ENCODE measurements at regions not wholly inside any gene's neighbourhood (a gene's known extent, or its start where the extent isn't known, plus 50 kb on each side); places are given as distances from the start of the nearest gene placed in this dataset.

- Histone ChIP-seq H3K9ac (ENCODE audit: low read length) (no peak overlapping the region), H4K20me1 (ENCODE audit: insufficient read depth, low read depth, low read length) (no peaks in the 10 kb centered on the region), H3K79me2 (ENCODE audit: low read length) (no peaks in the 10 kb centered on the region), H3K4me1 (ENCODE audit: low read length) (no peaks in the 10 kb centered on the region), H3K36me3 (ENCODE audit: insufficient read depth, low read length) (no peaks in the 10 kb centered on the region), H3K9me3 (ENCODE audit: low read length) (no peaks in the 10 kb centered on the region), H3K27ac (ENCODE audit: low read length) (no peak overlapping the region), H3K4me2 (ENCODE audit: low read depth, low read length, poor library complexity, severe bottlenecking) (no peak overlapping the region), H3K27me3 (ENCODE audit: low read length) (no peaks in the 10 kb centered on the region), H3K9me2 (replicated peaks; ENCODE audit: insufficient read depth, low read length) (no peaks in the 10 kb centered on the region), H2AFZ (ENCODE audit: low read length) (no peak overlapping the region), H3K4me3 (ENCODE audit: low read length) (no peak overlapping the region)
- no peak for DNase-seq
These were observed 71.4 kb upstream of the CLDN14 start for GRCh38 chr21:36551321-36551720.

- H3K4me1 ChIP-seq (ENCODE audit: low read length): no peaks in the 10 kb centered on the region
- H3K27ac ChIP-seq (ENCODE audit: low read length): no peak overlapping the region
- no peaks in the 10 kb centered on the region for H4K20me1 ChIP-seq (ENCODE audit: insufficient read depth, low read depth, low read length)
- H3K9me2 ChIP-seq (replicated peaks; ENCODE audit: insufficient read depth, low read length): no peaks in the 10 kb centered on the region
- no peak for DNase-seq
- H3K9ac ChIP-seq (ENCODE audit: low read length): no peak overlapping the region
- no peaks in the 10 kb centered on the region for H3K27me3 ChIP-seq (ENCODE audit: low read length)
- no peak overlapping the region for H3K4me3 ChIP-seq (ENCODE audit: low read length)
- H2AFZ ChIP-seq (ENCODE audit: low read length): no peak overlapping the region
- no peaks in the 10 kb centered on the region for H3K36me3 ChIP-seq (ENCODE audit: insufficient read depth, low read length)
- no peaks in the 10 kb centered on the region for H3K79me2 ChIP-seq (ENCODE audit: low read length)
- no peak overlapping the region for H3K4me2 ChIP-seq (ENCODE audit: low read depth, low read length, poor library complexity, severe bottlenecking)
- H3K9me3 ChIP-seq (ENCODE audit: low read length): no peaks in the 10 kb centered on the region
These were observed 72.0 kb upstream of the CLDN14 start for GRCh38 chr21:36551731-36552433.

- Histone ChIP-seq H3K4me2 (ENCODE audit: low read depth, low read length, poor library complexity, severe bottlenecking) (no peak overlapping the region), H3K9me3 (ENCODE audit: low read length) (no peaks in the 10 kb centered on the region), H3K4me1 (ENCODE audit: low read length) (no peaks in the 10 kb centered on the region), H3K79me2 (ENCODE audit: low read length) (no peaks in the 10 kb centered on the region), H3K9ac (ENCODE audit: low read length) (no peak overlapping the region), H3K27ac (ENCODE audit: low read length) (no peak overlapping the region), H2AFZ (ENCODE audit: low read length) (no peak overlapping the region), H3K9me2 (replicated peaks; ENCODE audit: insufficient read depth, low read length) (no peaks in the 10 kb centered on the region), H3K4me3 (ENCODE audit: low read length) (no peak overlapping the region), H3K36me3 (ENCODE audit: insufficient read depth, low read length) (no peaks in the 10 kb centered on the region), H4K20me1 (ENCODE audit: insufficient read depth, low read depth, low read length) (no peaks in the 10 kb centered on the region), H3K27me3 (ENCODE audit: low read length) (no peaks in the 10 kb centered on the region)
- DNase-seq: no peak
These were observed 72.5 kb upstream of the CLDN14 start for GRCh38 chr21:36552434-36552785.

- H3K9ac ChIP-seq (ENCODE audit: low read length): no peak overlapping the region
- H3K79me2 ChIP-seq (ENCODE audit: low read length): no peaks in the 10 kb centered on the region
- H3K36me3 ChIP-seq (ENCODE audit: insufficient read depth, low read length): no peaks in the 10 kb centered on the region
These were observed 73.5 kb upstream of the CLDN14 start for GRCh38 chr21:36553406-36553805.

GRCh38 chr21:36554411-36555157, 74.7 kb upstream of the CLDN14 start:
- H3K4me3 ChIP-seq (ENCODE audit: low read length): no peak overlapping the region
- H3K27me3 ChIP-seq (ENCODE audit: low read length): no peaks in the 10 kb centered on the region; the same call in 1 of the 2 replicates
- H3K79me2 ChIP-seq (ENCODE audit: low read length): no peaks in the 10 kb centered on the region
- DNase-seq: peak; percentile 2
- H2AFZ ChIP-seq (ENCODE audit: low read length): no peak overlapping the region
- H3K36me3 ChIP-seq (ENCODE audit: insufficient read depth, low read length): no peaks in the 10 kb centered on the region
- no peaks in the 10 kb centered on the region for H4K20me1 ChIP-seq (ENCODE audit: insufficient read depth, low read depth, low read length)
- no peak overlapping the region for H3K9ac ChIP-seq (ENCODE audit: low read length)
- no peak overlapping the region for H3K27ac ChIP-seq (ENCODE audit: low read length)
- no peaks in the 10 kb centered on the region for H3K9me3 ChIP-seq (ENCODE audit: low read length)
- no peak overlapping the region for H3K4me2 ChIP-seq (ENCODE audit: low read depth, low read length, poor library complexity, severe bottlenecking)
- H3K9me2 ChIP-seq (replicated peaks; ENCODE audit: insufficient read depth, low read length): no peaks in the 10 kb centered on the region
- no peaks in the 10 kb centered on the region for H3K4me1 ChIP-seq (ENCODE audit: low read length)

More at GRCh38 chr21:36553406-36553805, 73.5 kb upstream of the CLDN14 start:
- no peak for DNase-seq
- Histone ChIP-seq H3K9me2 (replicated peaks; ENCODE audit: insufficient read depth, low read length) (no peaks in the 10 kb centered on the region), H2AFZ (ENCODE audit: low read length) (no peak overlapping the region), H3K4me2 (ENCODE audit: low read depth, low read length, poor library complexity, severe bottlenecking) (no peak overlapping the region), H3K4me3 (ENCODE audit: low read length) (no peak overlapping the region), H3K9me3 (ENCODE audit: low read length) (no peaks in the 10 kb centered on the region), H4K20me1 (ENCODE audit: insufficient read depth, low read depth, low read length) (no peaks in the 10 kb centered on the region), H3K4me1 (ENCODE audit: low read length) (no peaks in the 10 kb centered on the region), H3K27me3 (ENCODE audit: low read length) (no peaks in the 10 kb centered on the region; the same call in 1 of the 2 replicates), H3K27ac (ENCODE audit: low read length) (no peak overlapping the region)

GRCh38 chr21:36555199-36555800, 75.4 kb upstream of the CLDN14 start:
- DNase-seq: no peak
- no peak overlapping the region for H3K9ac ChIP-seq (ENCODE audit: low read length)
- no peaks in the 10 kb centered on the region for H3K9me2 ChIP-seq (replicated peaks; ENCODE audit: insufficient read depth, low read length)
- no peak overlapping the region for H3K4me2 ChIP-seq (ENCODE audit: low read depth, low read length, poor library complexity, severe bottlenecking)
- H3K36me3 ChIP-seq (ENCODE audit: insufficient read depth, low read length): no peaks in the 10 kb centered on the region
- no peaks in the 10 kb centered on the region for H3K4me1 ChIP-seq (ENCODE audit: low read length)
- H3K4me3 ChIP-seq (ENCODE audit: low read length): no peak overlapping the region
- H3K27ac ChIP-seq (ENCODE audit: low read length): no peak overlapping the region
- no peak overlapping the region for H2AFZ ChIP-seq (ENCODE audit: low read length)
- no peaks in the 10 kb centered on the region for H3K9me3 ChIP-seq (ENCODE audit: low read length)
- no peaks in the 10 kb centered on the region for H4K20me1 ChIP-seq (ENCODE audit: insufficient read depth, low read depth, low read length)
- H3K27me3 ChIP-seq (ENCODE audit: low read length): no peaks in the 10 kb centered on the region; the same call in 1 of the 2 replicates
- no peaks in the 10 kb centered on the region for H3K79me2 ChIP-seq (ENCODE audit: low read length)

- no peak overlapping the region for H3K4me2 ChIP-seq (ENCODE audit: low read depth, low read length, poor library complexity, severe bottlenecking)
- H3K4me1 ChIP-seq (ENCODE audit: low read length): no peaks in the 10 kb centered on the region
- H3K4me3 ChIP-seq (ENCODE audit: low read length): no peak overlapping the region
- DNase-seq: no peak
- H3K9me2 ChIP-seq (replicated peaks; ENCODE audit: insufficient read depth, low read length): no peaks in the 10 kb centered on the region
- H3K9ac ChIP-seq (ENCODE audit: low read length): no peak overlapping the region
- H3K9me3 ChIP-seq (ENCODE audit: low read length): no peaks in the 10 kb centered on the region
- no peaks in the 10 kb centered on the region; the same call in 1 of the 2 replicates for H3K27me3 ChIP-seq (ENCODE audit: low read length)
- H3K27ac ChIP-seq (ENCODE audit: low read length): no peak overlapping the region
- no peak overlapping the region for H2AFZ ChIP-seq (ENCODE audit: low read length)
- H3K36me3 ChIP-seq (ENCODE audit: insufficient read depth, low read length): no peaks in the 10 kb centered on the region
- no peaks in the 10 kb centered on the region for H4K20me1 ChIP-seq (ENCODE audit: insufficient read depth, low read depth, low read length)
- H3K79me2 ChIP-seq (ENCODE audit: low read length): no peaks in the 10 kb centered on the region
These were observed 77.4 kb upstream of the CLDN14 start for GRCh38 chr21:36557316-36557715.

- no peaks in the 10 kb centered on the region for H3K36me3 ChIP-seq (ENCODE audit: insufficient read depth, low read length)
- no peak for DNase-seq
- H3K9me2 ChIP-seq (replicated peaks; ENCODE audit: insufficient read depth, low read length): no peaks in the 10 kb centered on the region
These were observed 81.1 kb upstream of the CLDN14 start for GRCh38 chr21:36560933-36561575.

More at GRCh38 chr21:36560933-36561575, 81.1 kb upstream of the CLDN14 start:
- H3K9ac ChIP-seq (ENCODE audit: low read length): no peak overlapping the region
- no peaks in the 10 kb centered on the region for H4K20me1 ChIP-seq (ENCODE audit: insufficient read depth, low read depth, low read length)
- H3K27ac ChIP-seq (ENCODE audit: low read length): no peak overlapping the region
- no peaks in the 10 kb centered on the region for H3K79me2 ChIP-seq (ENCODE audit: low read length)
- no peaks in the 10 kb centered on the region; the same call in 1 of the 2 replicates for H3K27me3 ChIP-seq (ENCODE audit: low read length)
- H2AFZ ChIP-seq (ENCODE audit: low read length): no peak overlapping the region
- H3K4me3 ChIP-seq (ENCODE audit: low read length): no peak overlapping the region
- H3K9me3 ChIP-seq (ENCODE audit: low read length): no peaks in the 10 kb centered on the region
- H3K4me1 ChIP-seq (ENCODE audit: low read length): no peaks in the 10 kb centered on the region
- no peak overlapping the region for H3K4me2 ChIP-seq (ENCODE audit: low read depth, low read length, poor library complexity, severe bottlenecking)

Measured in Karpas-422 (cell line).